Endothelial cell (in vitro differentiated cells): ENCODE measurements at regions not wholly inside any gene's neighbourhood (a gene's known extent, or its start where the extent isn't known, plus 50 kb on each side); places are given as distances from the start of the nearest gene placed in this dataset.

Source experiments
- DNase-seq: peaks from one replicate; pipeline ENCODE4 v3.0.0; 2021; ENCODE audit warnings: low spot score
- H3K27ac Mint-ChIP-seq: one replicate; pipeline ENCODE4 v1.8.0; 2021; ENCODE audit warnings: mixed read lengths, inconsistent platforms; ENCODE audit not compliant: unreplicated experiment
- H3K27me3 Mint-ChIP-seq: one replicate; pipeline ENCODE4 v1.8.0; 2021; ENCODE audit warnings: mild to moderate bottlenecking, moderate library complexity, mixed read lengths, inconsistent platforms; ENCODE audit not compliant: unreplicated experiment
- H3K36me3 Mint-ChIP-seq: one replicate; pipeline ENCODE4 v1.8.0; 2021; ENCODE audit warnings: mild to moderate bottlenecking, low read depth, mixed read lengths, inconsistent platforms; ENCODE audit not compliant: unreplicated experiment
- H3K4me1 Mint-ChIP-seq: one replicate; pipeline ENCODE4 v1.8.0; 2021; ENCODE audit warnings: mild to moderate bottlenecking, mixed read lengths, inconsistent platforms; ENCODE audit not compliant: unreplicated experiment
- H3K4me3 Mint-ChIP-seq: one replicate; pipeline ENCODE4 v1.8.0; 2021; ENCODE audit warnings: mild to moderate bottlenecking, mixed read lengths, inconsistent platforms; ENCODE audit not compliant: unreplicated experiment
- H3K9me3 Mint-ChIP-seq: one replicate; pipeline ENCODE4 v1.8.0; 2021; ENCODE audit warnings: mixed read lengths, inconsistent platforms; ENCODE audit not compliant: unreplicated experiment
- TF ChIP-seq, protein P1 (sequence below): fragments of 200-600 bp; sonication (generic); IDR thresholded peaks from one replicate; pipeline ENCODE4 v1.5.0; 2021; ENCODE audit warnings: antibody characterized with exemption; ENCODE audit not compliant: unreplicated experiment

DNA sequence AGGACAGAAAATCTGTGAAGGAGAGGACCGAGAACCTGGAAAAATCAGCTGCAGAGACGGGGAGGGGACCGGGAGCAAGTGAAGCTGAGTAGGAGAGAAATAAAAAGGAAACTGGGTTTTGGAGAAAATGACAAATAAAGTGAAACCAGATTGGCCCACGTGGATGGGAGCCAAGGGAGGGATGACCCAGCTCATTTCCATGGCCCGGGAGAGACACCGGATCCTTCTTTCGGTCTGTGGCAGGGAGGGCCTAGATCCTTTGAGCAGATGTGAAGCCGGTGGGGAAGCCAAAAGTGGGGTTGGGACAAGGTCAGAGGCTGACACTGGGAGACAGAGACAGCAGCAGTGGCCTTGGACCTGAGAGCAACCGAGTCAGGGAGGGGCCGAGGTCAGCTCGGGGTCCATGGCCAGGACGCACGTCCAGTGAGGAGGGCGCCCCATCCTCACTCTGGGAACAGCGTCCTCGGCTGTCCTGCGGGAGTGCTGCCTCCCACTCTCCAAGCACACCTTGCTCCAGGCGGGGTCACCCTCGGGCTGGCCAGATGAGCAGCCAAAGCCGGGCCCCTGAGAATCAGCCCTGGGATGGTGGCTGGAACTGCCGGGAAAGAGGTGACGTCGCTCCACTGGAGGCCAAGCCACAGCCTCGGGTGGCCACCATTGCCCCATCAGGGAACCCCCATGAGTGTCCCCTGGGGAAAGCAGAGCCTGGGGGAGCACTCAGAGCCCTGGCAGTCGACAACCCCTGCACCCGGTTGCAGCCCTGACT lies 50.8 kb upstream of the CDR2 start:
- peaks cover 34% of the 10 kb centered on the region for H3K36me3 Mint-ChIP-seq
- TF ChIP-seq, protein P1, sequence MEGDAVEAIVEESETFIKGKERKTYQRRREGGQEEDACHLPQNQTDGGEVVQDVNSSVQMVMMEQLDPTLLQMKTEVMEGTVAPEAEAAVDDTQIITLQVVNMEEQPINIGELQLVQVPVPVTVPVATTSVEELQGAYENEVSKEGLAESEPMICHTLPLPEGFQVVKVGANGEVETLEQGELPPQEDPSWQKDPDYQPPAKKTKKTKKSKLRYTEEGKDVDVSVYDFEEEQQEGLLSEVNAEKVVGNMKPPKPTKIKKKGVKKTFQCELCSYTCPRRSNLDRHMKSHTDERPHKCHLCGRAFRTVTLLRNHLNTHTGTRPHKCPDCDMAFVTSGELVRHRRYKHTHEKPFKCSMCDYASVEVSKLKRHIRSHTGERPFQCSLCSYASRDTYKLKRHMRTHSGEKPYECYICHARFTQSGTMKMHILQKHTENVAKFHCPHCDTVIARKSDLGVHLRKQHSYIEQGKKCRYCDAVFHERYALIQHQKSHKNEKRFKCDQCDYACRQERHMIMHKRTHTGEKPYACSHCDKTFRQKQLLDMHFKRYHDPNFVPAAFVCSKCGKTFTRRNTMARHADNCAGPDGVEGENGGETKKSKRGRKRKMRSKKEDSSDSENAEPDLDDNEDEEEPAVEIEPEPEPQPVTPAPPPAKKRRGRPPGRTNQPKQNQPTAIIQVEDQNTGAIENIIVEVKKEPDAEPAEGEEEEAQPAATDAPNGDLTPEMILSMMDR, result no peak
- peak overlapping the region; percentile 6 for H3K4me3 Mint-ChIP-seq
- H3K4me1 Mint-ChIP-seq, result no peaks in the 10 kb centered on the region
- H3K27ac Mint-ChIP-seq, result peak overlapping the region; percentile 15
- H3K27me3 Mint-ChIP-seq, result peaks cover 6% of the 10 kb centered on the region
- no peak for DNase-seq
- H3K9me3 Mint-ChIP-seq, result no peaks in the 10 kb centered on the region

DNA sequence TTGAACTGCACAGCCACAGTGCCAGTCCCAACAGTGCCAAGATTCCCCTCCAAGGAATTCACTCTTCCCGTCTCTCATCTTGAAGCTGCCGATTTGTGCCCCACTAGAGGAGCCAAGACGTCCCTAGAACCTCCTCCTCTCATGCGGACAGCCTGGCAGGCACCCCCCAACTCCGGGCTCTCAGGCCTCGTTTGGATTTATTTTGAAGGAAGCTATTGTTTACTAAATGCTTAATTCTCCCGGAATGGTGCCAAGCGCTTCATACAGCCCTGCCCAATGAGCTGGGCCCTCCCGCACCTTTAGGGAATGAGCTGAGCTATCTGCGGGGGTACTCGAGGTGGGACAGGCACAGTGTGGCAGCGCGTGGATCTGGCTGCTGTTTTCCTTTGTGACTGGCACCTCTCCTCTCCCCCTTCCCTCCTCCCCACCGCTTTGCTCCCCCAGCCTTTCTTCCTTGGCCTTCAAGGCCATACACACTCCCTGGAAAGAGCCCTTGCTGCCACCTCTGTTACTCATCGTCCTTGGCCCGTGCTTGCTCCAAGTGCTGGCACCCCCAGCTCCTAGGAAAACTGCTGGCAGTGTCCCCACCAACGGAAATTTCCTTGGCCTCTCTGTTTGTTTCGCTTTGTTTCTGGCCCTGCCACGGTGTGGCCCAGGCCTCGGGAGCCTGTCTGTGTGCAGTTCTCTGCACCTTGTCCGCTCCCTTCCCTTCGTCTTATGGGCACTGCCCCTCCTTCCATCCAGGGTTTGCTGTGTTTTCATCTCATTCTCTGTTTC lies 49.9 kb upstream of the CDR2 start:
- DNase-seq, result no peak
- H3K9me3 Mint-ChIP-seq, result no peaks in the 10 kb centered on the region
- peaks cover 33% of the 10 kb centered on the region for H3K36me3 Mint-ChIP-seq
- peak overlapping the region; percentile 6 for H3K4me3 Mint-ChIP-seq
- H3K27ac Mint-ChIP-seq, result peak overlapping the region; percentile 15
- H3K27me3 Mint-ChIP-seq, result peaks cover 8% of the 10 kb centered on the region
- TF ChIP-seq, protein P1, result no peak
- H3K4me1 Mint-ChIP-seq, result no peaks in the 10 kb centered on the region
